ENCODE measurements at regions not wholly inside any gene's neighbourhood (a gene's known extent, or its start where the extent isn't known, plus 50 kb on each side); places are given as distances from the start of the nearest gene placed in this dataset.

- no peaks in the 10 kb centered on the region for H3K4me1 ChIP-seq (ENCODE audit: control insufficient read depth in 1 of 2, insufficient read depth in 2 of 2, low read depth in 1 of 2, low read length in 1 of 2)
- H3K36me3 ChIP-seq (replicated peaks in 1 of 2; ENCODE audit: control insufficient read depth in 1 of 2, insufficient read depth in 2 of 2, low read length in 1 of 2) = no peaks in the 10 kb centered on the region
- no peak overlapping the region for H2AFZ ChIP-seq (ENCODE audit: low read depth)
- POLR2A ChIA-PET = no interaction called here
- H3K79me2 ChIP-seq (ENCODE audit: insufficient read depth) = no peaks in the 10 kb centered on the region
- H3K9me3 ChIP-seq = no peaks in the 10 kb centered on the region
- WGBS (ENCODE audit: low lambda C conversion rate) = 0% methylated on average over 2 of the region's 2 CpGs
- no peak overlapping the region for H3K9ac ChIP-seq
- DNase-seq = no peak
- CTCF ChIA-PET = no interaction called here
- H4K20me1 ChIP-seq (ENCODE audit: insufficient read depth) = no peaks in the 10 kb centered on the region
- no peak overlapping the region for H3K4me3 ChIP-seq (ENCODE audit: low read depth in 2 of 2, low read length in 1 of 2)
- no peaks in the 10 kb centered on the region; the same call in 1 of the 2 replicates for H3K27me3 ChIP-seq (ENCODE audit: insufficient read depth)
- H3K9me2 ChIP-seq = no peaks in the 10 kb centered on the region
- H3K27ac ChIP-seq (ENCODE audit: low read depth in 2 of 2, low read length in 1 of 2) = no peak overlapping the region
- no peak overlapping the region for H3K4me2 ChIP-seq
- no peaks in the 10 kb centered on the region for H3F3A ChIP-seq (replicated peaks; ENCODE audit: insufficient read depth)
- no peak for TF ChIP-seq GATA2 (CRISPR knock-in tag; IDR thresholded peaks at IDR 0.05)
- TF ChIP-seq PBX3 (IDR thresholded peaks at IDR 0.05) = no peak
- TF ChIP-seq EZH2phosphoT487 (IDR thresholded peaks at IDR 0.05; ENCODE audit: borderline replicate concordance, low read depth) = no peak
- TF ChIP-seq FOXM1 (IDR thresholded peaks at IDR 0.05; ENCODE audit: low read depth) = no peak
- no peak for TF ChIP-seq FOXJ3 (CRISPR knock-in tag; IDR thresholded peaks at IDR 0.05)
- no peak for TF ChIP-seq CTCF (IDR thresholded peaks at IDR 0.05)
These were observed 51.3 kb upstream of the STXBP6 start for GRCh38 chr14:25101276-25101675.

Small RNA genes lying in the stretch of these regions (small RNA-seq; reads per million reads assigned to genes)
- 0 reads per million in 7 experiments for gene HMGN2P6

Measured in SK-N-SH (cell line).